Endometrium (tissue), 2 donors: ENCODE measurements at regions not wholly inside any gene's neighbourhood (a gene's known extent, or its start where the extent isn't known, plus 50 kb on each side); places are given as distances from the start of the nearest gene placed in this dataset.
A peak's percentile ranks its signal among the peaks of the same experiment; 100 is the strongest.

Experiments
- FAIRE-seq: peaks from 2 replicates; lab custom pipeline; 2012; peaks lifted over from hg19 to GRCh38; lab: Jason Lieb, UNC
- donor health status: control.
- donor health status: control.

DNA sequence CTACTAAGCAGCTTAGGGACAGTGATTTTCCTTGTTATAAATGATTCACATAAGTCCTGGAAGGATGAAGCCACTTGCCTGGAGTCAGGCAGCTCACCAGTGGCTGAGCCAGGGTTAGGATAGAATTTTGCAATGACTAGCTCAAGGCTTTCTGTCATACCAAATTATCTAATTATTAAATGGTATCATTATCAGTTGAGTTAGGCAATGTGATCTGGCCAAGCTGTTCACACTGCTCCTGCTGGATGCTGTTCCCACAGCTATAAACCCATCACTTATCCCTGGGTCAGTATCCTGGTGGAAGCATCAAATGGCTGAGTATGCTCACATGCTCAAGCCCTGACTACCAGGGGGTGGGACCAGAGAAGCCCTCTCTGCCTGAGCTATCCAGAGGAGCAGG lies 235.2 kb downstream of the MTX2 start:
- no peak for FAIRE-seq

DNA sequence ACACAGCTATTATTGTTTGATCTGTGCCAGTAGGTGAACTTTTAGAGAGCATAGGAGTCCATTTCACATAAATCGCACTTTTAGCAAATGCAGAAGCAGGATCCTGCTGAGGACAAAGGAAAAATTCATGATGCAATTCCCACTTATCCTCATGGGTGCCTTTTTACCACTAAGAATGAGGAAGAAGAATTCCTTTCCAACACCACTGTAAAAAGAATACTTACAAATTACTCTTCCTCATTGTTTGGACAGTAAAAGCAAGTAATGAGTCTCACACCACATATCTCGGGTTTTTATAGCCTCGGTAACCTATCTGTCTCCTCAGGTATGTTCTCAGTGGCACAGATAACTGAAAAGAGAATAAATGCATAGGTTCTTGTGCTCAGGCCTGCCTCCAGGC lies 238.5 kb downstream of the MTX2 start:
- no peak for FAIRE-seq

DNA sequence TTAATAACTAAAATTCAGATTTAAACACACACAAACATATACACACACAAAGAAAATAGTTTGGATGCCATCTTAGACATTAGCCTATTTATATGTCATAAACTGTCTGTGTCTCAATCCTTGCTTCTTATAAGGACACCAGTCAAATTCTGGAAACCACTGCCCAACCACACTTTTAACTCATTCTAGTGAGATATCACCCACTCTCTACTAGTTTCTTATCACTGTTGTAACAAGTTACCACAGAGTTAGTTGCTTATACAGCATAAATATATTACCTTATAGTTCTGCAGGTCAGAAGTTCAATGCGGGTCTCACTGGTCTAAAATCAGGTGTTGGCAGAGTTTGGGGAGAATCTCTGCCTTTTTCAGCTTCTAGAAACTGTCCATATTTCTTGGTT lies 239.1 kb downstream of the MTX2 start:
- FAIRE-seq, result no peak

DNA sequence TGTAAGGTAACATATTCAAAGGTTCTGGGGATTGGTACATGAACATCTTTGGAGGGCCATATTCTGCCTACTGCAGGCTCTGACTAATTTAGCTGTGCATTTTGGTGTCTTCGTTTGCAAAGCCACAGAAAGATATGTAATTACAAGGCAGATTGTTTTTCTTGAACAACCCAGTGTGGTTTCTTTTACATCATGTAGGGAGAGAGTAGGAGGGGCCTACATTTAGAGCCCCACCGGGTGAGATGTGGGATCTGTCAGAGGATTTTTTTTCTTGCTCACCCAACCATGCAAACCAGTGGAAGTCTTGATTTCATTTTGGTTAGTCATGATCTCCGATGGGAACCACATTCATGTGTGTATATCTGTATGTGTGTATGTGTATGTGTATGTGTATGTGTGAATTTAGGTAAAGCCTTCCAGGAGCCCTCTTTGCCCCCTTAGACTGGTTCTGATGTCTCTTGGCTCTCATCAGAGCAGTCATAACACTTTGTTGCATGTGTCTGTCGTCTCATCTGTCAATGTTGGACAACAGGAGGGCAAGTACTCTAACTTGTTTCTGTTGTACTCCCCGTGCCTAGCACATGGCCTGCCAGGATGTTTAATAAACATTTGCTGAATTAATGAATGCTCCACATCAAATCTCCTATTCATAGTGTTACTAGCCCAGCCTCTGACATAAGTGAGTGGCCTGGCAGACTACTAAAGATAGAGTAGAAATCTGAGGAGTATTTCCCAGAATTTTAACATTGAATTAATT lies 239.9 kb downstream of the MTX2 start:
- FAIRE-seq, result no peak

GRCh38 chr2:176514276-176514675 lies 245.0 kb downstream of the MTX2 start:
- FAIRE-seq, result no peak

DNA sequence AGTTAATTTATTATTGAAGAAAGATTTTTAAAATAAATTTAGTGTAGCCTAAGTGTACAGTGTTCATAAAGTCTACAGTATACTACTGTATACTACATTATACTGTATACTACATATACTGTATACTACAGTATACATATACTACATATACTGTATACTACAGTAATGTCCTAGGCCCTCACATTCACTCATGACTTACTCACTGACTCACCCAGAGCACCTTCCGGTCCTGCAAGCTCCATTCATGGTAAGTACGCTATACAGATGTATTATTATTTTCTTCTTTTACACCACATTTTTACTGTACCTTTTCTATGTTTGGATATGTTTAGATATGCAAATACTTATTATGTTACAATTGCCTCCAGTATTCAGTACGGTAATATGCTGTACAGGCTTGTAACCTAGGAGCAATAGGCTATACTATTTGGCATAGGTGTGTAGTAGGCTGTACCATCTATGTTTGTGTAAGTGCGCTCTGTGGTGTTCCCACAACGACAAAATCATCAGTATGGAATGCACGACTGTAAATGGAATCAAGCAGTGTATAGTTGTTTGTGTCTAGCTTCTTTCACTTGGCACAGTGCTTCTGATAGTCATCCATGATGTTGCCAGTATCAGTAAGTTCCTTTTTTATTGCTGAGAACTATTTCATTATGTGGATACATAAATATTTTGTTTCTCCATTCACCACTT lies 245.7 kb downstream of the MTX2 start:
- no peak for FAIRE-seq

- peak; percentile 31 for FAIRE-seq
These were observed 246.9 kb downstream of the MTX2 start for GRCh38 chr2:176516051-176516602.

GRCh38 chr2:176518823-176519222 lies 249.6 kb downstream of the MTX2 start:
- FAIRE-seq, result no peak

- no peak for FAIRE-seq
These were observed 252.8 kb downstream of the MTX2 start for GRCh38 chr2:176521878-176522670.

- FAIRE-seq, result no peak
These were observed 255.8 kb downstream of the MTX2 start for GRCh38 chr2:176525086-176525485.

- peak; percentile 98 for FAIRE-seq
These were observed 258.0 kb downstream of the MTX2 start for GRCh38 chr2:176526995-176527901.

- FAIRE-seq, result no peak
These were observed 262.4 kb downstream of the MTX2 start for GRCh38 chr2:176531608-176532007.

DNA sequence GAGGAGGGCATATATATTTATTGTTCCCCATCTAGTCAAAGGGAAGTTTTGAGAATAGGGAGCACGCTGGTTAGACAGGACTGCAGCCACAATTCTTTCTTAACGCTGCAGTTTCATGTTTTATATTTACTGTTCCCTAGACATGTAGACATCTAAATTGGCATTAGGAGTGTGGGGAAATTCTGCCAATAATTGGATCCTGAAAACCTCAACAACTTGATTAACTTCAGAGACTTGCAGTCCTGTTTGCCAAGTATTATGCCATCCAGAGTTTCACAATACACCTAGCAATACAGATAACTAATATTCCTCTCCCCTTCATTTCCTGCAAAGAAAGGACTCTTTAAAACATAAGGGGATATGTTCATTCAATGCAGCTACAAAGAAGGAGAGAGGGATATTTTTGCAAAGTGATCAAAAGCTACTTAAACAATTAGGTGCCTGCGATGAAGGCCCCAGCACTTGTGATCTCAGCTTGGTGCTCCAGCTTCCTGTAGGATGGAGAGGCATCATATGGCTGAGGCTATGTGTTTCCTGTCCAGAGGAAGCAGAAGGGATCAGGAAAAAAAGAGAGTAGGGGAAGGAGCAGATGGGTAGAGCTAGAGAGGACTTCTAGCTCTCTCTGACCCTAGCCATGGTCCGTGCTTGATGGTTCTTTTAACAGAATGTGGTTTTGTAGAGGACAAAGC lies 264.4 kb downstream of the MTX2 start:
- no peak for FAIRE-seq

GRCh38 chr2:176534798-176535466 lies 265.7 kb downstream of the MTX2 start:
- no peak for FAIRE-seq

DNA sequence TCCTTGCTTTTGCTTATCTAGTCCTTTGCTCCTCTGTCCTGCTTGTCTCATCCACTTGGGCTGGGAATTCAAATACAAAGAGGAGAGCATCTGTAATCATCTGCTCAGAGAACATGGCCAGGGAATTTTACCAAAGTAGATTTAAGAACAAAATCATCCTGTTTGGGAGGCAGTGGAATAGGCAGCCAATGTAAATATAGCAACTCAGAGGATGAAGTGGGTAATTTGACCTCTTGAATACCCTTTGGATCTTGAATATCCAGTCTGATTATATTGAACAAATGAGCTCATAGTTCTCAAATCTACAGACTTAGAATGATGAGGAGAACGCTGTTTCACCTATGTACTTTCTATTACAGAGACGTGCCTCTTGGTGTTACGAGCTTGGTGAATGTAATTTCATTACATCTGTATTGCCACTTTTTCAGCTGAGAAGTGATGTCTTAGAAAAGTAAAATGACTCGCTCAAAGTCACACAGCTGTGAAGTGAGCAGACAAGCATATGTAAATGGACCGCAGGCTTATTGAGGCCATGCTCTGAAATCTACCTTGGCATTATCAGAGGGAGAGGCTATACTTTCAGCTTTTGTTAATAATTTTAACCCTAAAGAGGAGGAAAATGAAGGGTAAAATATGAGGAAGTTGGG lies 266.3 kb downstream of the MTX2 start:
- no peak for FAIRE-seq

DNA sequence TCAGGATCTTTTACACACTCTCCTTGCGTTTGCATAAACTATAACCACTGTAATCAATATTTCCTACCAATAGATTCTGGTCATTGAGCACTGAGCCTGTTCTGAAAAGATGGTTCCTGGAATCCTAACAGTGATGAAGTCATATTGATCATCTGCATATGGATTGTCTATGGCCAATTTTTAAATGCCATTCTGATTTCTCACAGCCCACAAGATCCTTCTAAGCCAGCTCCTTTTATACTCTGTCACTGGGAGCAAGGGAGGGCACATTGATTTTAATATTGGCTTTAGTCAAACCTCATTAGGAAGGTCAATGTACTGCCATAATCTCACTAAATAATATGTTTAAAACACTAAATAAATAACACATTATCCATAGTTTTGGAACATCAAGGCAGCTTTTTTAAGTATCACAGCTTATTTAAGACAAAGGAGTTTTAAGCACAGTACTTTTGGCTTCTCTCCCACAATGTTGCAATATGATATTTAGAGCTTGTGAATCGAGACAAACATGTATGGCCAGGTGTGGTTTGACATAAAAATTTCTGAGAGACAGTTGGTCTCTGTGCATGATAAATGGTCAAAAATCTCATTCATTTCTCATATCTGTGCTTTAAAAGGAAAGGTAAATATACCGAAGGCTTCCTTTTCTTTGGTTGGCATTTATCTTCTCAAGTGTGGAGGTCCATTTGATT lies 267.3 kb downstream of the MTX2 start:
- FAIRE-seq, result no peak

- no peak for FAIRE-seq
These were observed 268.7 kb downstream of the MTX2 start for GRCh38 chr2:176537932-176538331.

GRCh38 chr2:176540995-176541394 lies 271.8 kb downstream of the MTX2 start:
- no peak for FAIRE-seq

DNA sequence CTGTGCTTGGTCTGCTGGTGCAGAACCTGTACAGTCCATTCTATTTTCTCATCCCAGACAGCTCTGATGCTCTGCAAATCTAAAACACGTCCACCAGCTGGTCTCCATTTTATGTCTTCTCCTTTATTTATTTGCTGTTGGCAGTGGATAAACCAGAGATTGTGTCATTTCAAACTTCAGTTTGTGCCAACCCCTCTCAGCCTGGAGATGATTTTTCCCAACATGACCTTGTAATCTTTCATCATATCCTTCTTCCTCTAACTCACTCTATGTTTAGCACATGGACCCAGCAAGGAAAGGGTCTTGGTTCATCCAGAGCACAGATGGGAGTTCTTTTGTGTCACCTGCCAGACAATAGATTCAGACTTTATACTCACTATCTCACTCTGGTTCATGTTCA lies 273.2 kb downstream of the MTX2 start:
- no peak for FAIRE-seq
